ENCODE measurements at regions not wholly inside any gene's neighbourhood (a gene's known extent, or its start where the extent isn't known, plus 50 kb on each side); places are given as distances from the start of the nearest gene placed in this dataset.

DNA sequence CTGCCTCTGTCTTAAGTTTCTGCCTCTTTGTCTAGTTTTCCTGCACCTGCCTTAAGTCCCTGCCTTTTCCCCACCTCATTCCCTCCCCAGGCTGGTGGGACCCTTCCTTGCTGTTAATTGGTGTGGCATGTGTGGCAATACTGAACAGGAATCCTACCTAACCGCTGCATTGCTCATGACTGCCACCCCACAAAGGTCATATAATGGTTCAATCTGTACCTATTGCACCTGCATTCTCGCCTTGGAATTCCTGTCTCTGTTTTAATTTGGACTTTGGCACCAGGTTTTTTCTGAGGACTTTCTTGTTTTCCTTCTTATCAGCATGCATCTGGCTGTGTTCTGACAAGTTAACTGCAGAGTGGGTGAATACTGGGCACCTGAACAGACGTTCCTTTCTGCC is 966.2 kb upstream of the TMEM132C start:
- DNase-seq = no peak

DNA sequence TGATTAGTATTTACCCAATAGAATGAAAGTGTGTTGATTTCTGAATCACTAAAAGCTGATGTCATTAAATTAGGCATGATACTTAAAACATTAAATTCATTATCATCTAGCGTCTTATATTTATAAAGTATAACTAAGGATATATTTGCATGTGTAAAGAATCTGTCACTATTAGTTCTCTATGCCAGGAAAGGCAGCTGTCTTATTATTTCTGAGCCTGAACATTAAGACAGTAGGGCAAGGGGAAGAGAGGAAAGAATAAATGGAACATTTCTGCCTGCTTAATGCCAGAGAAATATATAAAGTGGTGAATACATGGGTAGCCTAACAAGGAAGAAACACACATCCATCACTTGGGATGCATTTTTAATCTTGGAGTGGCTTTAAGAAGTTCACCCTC is 965.1 kb upstream of the TMEM132C start:
- no peak for DNase-seq

DNA sequence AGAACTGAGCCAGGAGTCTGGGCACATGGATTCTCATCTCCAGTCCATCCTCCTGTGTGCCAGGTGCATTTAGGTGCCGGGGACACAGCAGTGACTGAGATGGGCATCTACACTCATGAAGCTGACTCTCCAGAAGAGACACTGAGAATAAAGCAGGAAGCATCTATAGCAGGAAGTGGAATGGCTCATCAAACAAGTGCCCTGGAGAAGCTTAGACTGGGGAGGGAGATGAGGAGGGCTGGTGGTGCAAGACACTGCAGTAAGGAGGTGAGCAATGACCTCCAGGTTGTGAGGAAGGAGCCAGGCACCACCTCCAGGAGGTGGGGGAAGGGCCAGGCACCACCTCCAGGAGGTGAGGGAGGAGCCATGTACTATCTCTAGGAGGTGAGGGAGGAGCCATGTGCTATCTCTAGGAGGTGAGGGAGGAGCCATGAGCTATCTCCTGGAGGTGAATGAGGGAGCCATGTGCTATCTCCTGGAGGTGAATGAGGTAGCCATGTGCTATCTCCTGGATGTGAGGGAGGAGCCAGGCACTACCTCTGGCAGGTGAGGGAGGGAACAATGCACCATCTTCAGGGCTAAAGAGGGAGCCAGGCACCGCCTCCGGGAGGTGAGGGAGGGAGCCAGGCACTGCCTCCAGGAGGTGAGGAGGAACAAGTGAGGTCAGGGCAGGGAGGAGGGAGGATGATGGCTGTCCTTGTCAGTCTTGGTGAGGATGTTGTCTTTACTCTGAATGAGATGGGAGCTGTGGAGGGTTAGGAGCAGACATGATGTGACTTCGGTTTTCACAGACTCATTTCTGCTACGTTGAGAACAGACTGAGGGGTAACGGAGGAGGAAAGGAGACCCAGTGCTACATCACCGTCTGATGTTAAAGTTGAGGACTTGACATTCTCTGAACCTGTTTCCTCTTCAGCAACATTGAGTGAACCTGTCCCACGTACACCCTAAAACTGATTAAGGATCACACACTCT is 961.9 kb upstream of the TMEM132C start:
- no peak for DNase-seq

DNA sequence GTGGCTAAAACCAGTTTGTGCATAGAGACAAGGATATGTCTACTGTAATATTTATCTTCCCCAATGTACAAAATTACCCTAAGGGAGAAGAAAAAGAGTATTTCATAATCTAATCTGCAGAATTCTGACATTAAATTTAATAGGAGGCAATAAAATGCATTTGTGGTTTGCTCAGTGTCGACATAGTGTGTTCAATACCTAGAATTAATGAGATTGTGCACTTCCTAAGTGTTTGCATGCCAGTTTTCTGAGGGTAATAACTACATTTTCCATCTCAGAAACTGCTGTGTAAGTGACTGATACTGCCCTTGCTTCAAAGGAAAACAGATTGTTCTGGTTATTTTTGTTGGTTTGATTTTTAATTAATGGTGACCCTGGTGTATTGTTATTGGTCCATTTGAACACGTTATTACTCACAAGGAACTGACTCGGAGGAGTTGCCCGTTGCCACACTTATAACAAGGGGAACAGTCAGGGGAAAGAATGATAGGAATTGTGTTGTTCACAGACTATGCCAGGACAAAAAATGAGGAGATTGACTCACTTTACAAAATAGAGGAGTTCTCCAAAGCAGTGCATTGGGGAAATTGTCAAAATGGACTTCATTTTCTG is 960.3 kb upstream of the TMEM132C start:
- no peak for DNase-seq

DNA sequence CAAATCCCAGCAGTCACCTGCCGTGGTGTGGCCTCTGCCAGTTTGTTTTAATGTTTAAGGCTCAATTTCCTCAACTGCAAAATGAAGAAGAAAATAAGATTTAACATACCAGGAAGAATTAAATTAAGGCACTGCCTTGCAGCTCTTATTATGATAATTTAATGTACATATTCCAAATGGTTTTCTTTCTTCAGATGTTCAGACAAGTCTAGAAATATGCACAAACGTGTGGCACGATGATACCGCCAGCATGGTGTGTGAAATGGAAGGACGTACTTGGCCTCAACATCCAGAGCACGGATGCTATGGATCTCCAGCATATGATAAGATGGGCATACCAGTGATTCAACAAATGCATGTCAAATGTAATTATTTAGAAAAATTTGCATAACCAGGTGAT is 959.4 kb upstream of the TMEM132C start:
- no peak for DNase-seq

DNA sequence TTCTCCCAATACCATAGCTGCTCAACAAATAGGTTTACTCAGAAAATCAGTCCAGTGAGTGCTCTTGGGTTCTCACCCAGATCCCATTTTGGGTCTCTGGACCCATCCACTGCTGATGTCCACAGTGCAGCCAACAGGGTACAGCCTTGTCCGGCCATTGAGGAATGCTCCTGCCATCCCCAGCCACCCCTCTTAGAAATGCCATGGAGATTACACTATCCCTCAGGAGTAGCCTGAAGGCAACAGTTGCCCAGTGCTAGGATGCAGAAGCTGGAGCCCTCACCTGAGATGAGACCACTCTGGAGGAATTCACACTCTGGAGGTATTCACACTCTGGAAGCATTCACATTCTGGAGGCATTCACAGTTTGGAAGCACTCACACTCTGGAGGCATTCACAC is 958.8 kb upstream of the TMEM132C start:
- DNase-seq = no peak

DNA sequence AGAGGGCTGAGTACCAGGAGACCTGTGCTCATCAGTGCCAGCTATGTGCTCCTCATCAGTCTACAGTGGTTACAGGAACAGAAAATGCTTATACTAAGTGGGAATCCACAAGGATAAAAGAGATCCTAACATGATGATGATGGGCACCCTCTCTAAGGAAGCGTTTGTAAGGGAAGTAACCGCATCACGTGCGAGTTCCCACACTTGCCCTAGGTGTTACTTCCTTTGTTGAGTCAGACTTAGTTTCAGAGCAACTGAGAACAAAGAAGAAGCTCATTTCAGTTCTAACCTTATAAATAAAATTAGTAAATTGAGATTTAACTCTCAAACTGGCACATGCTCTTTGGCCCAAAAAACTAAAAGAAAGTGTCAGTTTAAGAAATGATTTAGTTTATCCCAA is 956.4 kb upstream of the TMEM132C start:
- DNase-seq = no peak

DNA sequence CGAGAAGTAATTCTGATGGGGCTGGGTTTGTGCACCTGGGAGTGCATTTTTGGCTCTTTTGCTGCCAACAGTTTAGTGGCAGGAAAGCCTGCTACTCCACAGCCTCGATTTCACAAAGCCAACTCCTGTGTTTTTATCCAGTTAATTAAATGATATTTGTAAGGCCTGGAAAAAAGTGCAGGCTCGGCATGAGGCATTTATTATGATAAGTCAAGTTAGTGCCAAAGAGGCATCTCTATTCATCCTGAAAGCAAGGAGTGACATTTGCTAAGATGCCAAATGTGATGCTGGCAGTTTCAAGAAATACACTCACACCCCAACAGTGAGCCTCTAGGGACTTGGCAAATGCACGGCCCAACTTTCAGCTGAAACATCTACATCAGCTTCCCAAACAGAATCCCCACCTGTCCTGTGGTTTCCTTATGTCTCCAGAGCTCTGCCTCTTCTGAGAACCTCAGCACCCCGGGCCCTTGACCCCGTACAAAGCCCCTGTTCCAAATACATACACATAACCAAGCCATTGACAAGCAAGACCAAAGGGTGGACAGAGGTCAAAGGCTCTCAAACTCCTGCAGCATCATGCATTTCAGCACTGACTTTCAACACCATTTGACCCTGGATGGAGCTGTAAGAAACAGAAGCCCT is 955.1 kb upstream of the TMEM132C start:
- no peak for DNase-seq

- no peak for DNase-seq
These were observed 942.3 kb upstream of the TMEM132C start for GRCh38 chr12:127324681-127325080.

DNA sequence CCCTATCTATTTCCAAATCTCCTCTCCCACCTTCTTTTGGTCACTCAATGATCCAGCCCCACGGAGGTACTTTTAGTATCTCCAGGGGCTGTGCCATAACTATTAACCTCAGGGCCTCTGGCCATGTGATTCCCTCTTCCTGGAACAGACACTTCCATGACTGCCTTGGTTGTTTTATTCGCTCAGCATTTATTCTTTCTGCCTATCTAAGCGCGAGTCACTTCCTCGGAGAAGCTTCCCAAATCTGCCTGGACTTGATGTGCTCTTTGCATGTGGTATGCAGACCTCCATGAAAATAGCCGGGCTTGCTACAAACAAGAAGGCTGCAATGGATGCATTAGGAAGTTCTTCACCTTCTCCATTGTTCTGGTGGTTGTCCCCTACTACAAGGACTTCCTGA is 939.0 kb upstream of the TMEM132C start:
- DNase-seq = no peak

DNA sequence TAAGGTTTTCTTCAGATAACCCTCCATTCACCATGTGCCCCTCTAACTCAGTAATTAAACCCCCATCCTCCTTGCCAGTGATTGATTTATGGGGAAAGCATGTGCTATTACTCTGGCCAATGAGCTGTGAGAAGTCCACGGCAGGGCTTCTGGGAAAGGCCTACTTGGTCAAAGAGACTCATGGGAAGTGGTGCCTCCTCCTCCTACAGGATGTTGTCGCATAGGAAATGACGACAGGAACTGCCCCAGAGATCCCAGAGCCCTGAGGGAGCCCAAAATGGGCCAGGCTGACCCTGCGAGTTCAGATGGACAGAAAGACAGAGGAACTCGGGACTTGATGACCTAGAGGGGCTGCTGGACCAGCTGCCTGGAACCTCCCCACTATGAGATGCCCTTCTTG is 938.1 kb upstream of the TMEM132C start:
- DNase-seq = no peak

GRCh38 chr12:127334365-127334764 is 932.6 kb upstream of the TMEM132C start:
- no peak for DNase-seq

- no peak for DNase-seq
These were observed 931.9 kb upstream of the TMEM132C start for GRCh38 chr12:127334912-127335644.

DNA sequence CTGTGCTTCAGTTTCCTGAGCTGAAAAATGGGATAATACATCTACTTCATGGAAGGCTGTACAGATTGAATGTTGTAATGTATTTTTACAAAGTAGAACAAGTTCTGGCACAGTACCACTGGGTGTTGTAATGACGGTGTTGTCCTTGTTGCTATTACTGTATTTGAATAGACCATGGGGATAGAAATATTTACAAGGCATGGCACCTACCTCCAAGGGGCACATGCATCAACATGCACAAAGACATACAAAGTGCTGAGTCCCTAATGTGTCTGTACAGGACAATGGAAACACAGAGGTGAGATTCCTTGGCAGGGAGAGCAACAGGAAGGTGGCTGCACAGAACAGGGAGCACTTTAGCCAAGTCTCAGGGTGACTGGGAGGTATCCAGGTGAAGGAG is 930.6 kb upstream of the TMEM132C start:
- no peak for DNase-seq

DNA sequence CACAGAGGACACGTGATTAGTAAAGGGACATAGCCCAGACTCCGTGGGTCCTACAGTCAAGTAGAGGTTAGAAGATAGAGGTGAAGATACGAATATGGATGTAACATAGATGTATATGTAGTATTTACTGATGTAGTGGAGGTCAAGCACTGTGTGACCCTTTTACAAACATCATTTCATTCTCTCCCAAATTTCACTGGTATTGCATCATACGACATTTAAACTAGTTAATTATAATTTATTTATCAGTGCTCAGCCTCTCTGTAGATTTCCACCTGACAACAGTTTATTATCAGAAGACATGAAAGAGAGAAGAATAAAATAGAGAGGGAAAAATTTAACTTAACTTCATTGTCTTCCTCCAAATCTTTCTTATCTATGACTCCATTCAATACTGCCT is 927.9 kb upstream of the TMEM132C start:
- DNase-seq = no peak

- no peak for DNase-seq
These were observed 926.6 kb upstream of the TMEM132C start for GRCh38 chr12:127340381-127340780.

DNA sequence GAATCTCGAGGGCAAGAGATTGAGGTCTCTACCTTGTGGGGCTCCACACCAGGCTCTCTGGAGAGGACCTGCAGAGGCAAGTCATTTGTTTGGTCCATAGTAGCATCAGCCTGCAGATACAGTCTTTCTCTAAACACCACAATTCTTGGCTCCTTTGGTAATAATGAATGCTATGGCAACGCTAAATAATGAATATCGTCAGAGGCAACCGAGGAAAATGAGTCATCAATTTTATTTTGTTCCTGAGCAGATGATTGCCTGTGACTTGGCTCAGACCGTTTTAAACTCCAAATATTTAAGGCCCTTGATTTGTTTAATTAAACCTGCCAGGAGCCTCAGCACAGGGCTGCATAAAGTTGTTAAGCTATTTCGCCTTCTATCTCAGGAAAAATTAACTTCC is 924.1 kb upstream of the TMEM132C start:
- DNase-seq = no peak

DNA sequence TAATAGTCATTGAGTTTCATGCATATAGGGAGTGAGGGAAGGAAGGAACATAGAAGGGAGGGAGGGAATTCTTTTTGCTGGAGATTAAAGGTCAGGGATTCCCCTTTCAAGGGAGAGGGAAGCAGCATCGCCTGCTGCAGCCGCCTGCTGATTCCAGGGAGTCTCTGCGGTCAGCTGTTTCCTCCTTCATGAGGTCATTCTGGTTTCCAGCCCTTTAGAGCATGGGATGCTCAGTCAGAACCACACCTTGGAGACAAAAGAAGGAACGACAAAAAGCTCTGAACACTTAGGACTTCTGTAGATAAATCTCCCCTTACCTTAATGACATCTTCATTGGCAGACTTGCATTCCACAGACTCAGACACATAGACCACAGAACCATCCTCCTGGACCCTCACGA is 923.0 kb upstream of the TMEM132C start:
- no peak for DNase-seq

DNA sequence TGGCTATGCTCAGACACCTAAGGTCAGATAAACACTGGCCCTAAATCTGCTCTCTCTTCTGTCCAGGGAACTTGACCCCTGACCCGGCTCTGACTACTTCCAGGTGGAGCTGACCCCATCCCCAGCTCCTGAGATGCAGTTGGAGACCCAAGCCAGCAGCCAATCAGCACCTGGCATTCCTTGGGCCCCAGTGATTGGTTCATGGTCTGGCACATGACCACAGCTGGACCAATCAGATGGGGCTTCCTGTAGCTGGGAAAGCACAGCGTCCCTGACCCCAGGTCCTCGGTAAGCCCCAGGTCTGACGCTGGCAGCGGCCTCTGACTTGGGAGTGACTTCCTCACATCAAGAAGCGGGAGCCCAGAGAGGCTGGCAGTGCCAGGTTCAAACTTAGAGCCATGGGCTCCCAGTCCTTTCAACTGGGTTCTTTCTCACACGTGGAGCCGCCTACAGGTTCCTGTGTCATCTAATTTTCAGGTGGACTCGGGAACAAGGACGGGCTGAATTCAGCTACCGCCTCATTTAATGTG is 915.4 kb upstream of the TMEM132C start:
- no peak for DNase-seq

GRCh38 chr12:127355061-127355841 is 911.7 kb upstream of the TMEM132C start:
- no peak for DNase-seq

DNA sequence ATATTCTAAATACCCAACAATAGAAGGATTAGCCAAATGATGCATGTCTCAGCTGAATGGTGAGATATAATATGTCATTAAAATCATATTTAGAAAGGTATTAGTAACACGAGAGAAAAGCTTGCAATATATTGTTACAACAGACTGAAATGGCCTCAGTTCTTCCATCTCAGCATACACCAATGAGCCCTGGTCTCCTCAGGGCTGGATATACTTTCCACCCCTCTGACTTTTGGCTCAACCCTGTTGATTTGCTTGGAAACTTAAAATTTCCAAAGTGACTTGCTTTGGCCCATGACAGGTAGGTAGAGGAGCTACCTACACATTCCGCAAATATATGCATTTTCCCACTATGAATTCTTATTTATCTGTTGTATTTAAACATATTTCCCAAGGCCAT is 908.1 kb upstream of the TMEM132C start:
- DNase-seq = no peak

DNA sequence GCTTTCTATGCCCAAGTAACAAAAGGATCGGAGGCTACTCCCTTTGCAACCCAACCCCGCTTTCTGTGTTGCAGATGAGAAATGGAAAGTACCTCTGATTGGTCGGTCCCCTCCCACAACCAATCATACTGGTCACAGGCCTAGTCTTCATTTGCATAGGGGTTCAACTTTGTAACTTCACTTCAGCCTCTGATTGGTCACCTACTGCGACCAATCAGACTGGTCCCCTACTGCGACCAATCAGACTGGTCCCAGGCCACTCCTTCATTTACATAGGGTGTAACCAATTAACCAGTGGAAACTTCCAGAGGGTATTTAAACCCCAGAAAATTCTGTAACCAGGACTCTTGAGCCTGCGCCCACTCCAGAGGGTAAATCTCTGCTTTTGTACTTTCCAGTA is 906.4 kb upstream of the TMEM132C start:
- DNase-seq = no peak
